GM13977 (cell line): ENCODE measurements at regions not wholly inside any gene's neighbourhood (a gene's known extent, or its start where the extent isn't known, plus 50 kb on each side); places are given as distances from the start of the nearest gene placed in this dataset.

Experiments used
- DNase-seq: peaks from one replicate; pipeline ENCODE4 v3.0.0; 2012; ENCODE audit warnings: low spot score
- in situ Hi-C: fragments of 300-500 bp; cut with MboI; formaldehyde crosslinking; loops from one replicate; pipeline ENCODE4 v1.12.0; 2022; ENCODE audit warnings: low sequenced_read_pairs, low pct_unique_long_range_greater_than_20kb, mixed read lengths, inconsistent platforms; ENCODE audit not compliant: unreplicated experiment
- TF ChIP-seq, protein P1 (sequence below): IDR thresholded peaks from 2 replicates; pipeline ENCODE4 v1.5.1; 2012; ENCODE audit warnings: mild to moderate bottlenecking, control low read depth; ENCODE audit not compliant: insufficient read depth; ENCODE audit errors: extremely low read depth, missing control alignments

DNA sequence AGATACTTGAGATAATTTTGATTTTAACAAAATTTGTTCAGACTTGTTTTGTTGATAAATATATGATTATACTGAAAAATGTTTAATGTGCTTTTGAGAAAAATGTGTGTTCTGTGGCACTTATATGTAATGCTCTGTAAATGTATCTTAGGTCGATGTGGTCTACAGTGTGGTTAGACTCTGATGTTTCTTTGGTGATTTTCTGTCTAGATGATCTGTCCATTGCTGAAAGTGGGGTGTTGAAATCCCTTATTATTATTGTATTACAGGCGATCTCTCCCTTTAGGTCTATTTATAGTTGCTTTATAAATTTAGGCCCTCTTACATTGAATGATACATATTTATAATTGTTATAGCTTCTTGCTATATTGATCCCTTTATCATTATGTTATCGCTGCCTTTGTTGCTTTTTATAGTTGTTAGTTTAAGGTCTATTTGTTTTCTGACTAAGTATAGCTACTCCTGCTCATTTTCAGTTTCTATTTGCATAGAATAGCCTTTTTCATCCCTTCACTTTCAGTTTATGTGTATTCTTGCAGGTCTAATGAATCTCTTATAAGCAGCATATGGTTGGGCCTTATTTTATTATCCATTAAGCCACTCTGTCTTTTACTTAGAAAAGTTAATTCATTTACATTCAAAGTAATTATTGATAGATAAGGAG is 124.3 kb downstream of the MRPS30 start:
- in situ Hi-C loops, result no loop called here
- peak; percentile 27 for DNase-seq
- TF ChIP-seq, protein P1, sequence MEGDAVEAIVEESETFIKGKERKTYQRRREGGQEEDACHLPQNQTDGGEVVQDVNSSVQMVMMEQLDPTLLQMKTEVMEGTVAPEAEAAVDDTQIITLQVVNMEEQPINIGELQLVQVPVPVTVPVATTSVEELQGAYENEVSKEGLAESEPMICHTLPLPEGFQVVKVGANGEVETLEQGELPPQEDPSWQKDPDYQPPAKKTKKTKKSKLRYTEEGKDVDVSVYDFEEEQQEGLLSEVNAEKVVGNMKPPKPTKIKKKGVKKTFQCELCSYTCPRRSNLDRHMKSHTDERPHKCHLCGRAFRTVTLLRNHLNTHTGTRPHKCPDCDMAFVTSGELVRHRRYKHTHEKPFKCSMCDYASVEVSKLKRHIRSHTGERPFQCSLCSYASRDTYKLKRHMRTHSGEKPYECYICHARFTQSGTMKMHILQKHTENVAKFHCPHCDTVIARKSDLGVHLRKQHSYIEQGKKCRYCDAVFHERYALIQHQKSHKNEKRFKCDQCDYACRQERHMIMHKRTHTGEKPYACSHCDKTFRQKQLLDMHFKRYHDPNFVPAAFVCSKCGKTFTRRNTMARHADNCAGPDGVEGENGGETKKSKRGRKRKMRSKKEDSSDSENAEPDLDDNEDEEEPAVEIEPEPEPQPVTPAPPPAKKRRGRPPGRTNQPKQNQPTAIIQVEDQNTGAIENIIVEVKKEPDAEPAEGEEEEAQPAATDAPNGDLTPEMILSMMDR, result no peak

GRCh38 chr5:44933686-44934085 is 124.9 kb downstream of the MRPS30 start:
- in situ Hi-C loops, result no loop called here
- no peak for DNase-seq
- TF ChIP-seq, protein P1, result no peak

GRCh38 chr5:44935262-44935661 is 126.5 kb downstream of the MRPS30 start:
- in situ Hi-C loops, result no loop called here
- no peak for DNase-seq
- TF ChIP-seq, protein P1, result peak; percentile 50

GRCh38 chr5:44935871-44936270 is 127.1 kb downstream of the MRPS30 start:
- in situ Hi-C loops, result no loop called here
- TF ChIP-seq, protein P1, result no peak
- DNase-seq, result no peak

DNA sequence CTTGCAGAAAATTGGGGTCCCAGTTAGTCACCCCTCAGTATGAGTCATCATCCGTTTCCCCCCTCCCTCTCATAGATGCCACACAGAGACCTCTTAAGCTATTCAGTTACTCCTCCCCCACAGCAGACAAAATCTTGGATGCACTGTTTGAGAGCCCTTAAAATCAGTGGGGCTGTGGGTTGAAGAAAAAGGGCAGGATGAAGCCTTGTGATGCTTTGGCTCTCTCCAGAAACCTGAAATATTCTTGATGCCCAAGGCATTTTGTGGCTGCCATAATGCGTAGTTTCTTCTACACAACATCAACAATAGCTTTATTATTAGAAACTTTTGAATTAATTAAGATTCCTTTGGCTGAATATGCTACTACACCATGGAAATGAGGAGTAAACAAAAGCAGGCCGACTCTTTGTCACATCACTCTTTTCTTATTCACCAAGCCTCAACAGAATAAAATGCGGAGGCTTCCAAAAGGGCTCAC is 133.8 kb downstream of the MRPS30 start:
- in situ Hi-C loops, result no loop called here
- DNase-seq, result no peak
- TF ChIP-seq, protein P1, result no peak

- TF ChIP-seq, protein P1, result no peak
- no peak for DNase-seq
- in situ Hi-C loops, result no loop called here
These were observed 134.9 kb downstream of the MRPS30 start for GRCh38 chr5:44943647-44944046.
